ENCODE measurements at regions not wholly inside any gene's neighbourhood (a gene's known extent, or its start where the extent isn't known, plus 50 kb on each side); places are given as distances from the start of the nearest gene placed in this dataset.

DNA sequence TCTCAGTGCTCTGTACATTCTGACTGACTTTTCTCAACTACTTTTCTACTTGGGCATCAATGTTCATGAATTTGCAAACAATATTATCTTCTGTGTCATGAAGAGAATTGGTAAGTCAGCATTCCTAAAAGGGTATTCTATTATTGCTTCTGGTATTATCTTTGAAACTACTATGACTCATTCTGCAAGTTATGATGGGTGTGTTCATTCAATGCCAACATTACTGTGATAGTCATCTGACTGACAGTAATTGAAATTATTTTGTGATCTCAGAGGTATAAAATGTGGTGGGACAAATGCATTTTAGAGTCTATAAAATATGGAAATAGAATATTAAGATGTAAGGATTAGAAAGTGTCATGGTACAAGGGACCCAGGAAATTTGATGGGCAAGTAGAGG, 736.0 kb upstream of the CELF4 start:
- dilution Hi-C loops (cut with MboI; ENCODE audit: extremely low pct_ligation_motif_present, low sequenced_read_pairs) = no loop called here
- no peak overlapping the region for H2AFZ ChIP-seq (ENCODE audit: low read depth, low read length)
- no peak overlapping the region for H3K9ac ChIP-seq (replicated peaks; ENCODE audit: extremely low read depth, insufficient read depth, low read length)
- TF ChIP-seq JUN (IDR thresholded peaks at IDR 0.05; ENCODE audit: borderline replicate concordance, insufficient read depth, insufficient read length, low read depth) (no peak), POLR2A (IDR thresholded peaks at IDR 0.05; ENCODE audit: low read depth, low read length) (no peak), EZH2 (IDR thresholded peaks at IDR 0.05; ENCODE audit: borderline replicate concordance, low read depth, low read length, severe bottlenecking) (no peak), MAX (IDR thresholded peaks at IDR 0.05; ENCODE audit: insufficient read depth, insufficient read length) (no peak), POLR2AphosphoS5 (IDR thresholded peaks at IDR 0.05; ENCODE audit: insufficient read depth, low read depth, low read length) (no peak), GATA2 (IDR thresholded peaks at IDR 0.05; ENCODE audit: insufficient read depth, insufficient read length, low read depth, low read length) (no peak), FOS (IDR thresholded peaks at IDR 0.05; ENCODE audit: borderline replicate concordance, insufficient read depth, low read length) (no peak)
- H3K79me2 ChIP-seq (ENCODE audit: control insufficient read depth, insufficient read depth, low read length) = no peaks in the 10 kb centered on the region
- H3K4me3 ChIP-seq (replicated peaks in 1 of 3; ENCODE audit: insufficient read depth in 1 of 3, low read depth in 1 of 3, low read length in 3 of 3) = no peak overlapping the region
- H3K4me2 ChIP-seq (ENCODE audit: insufficient read depth, low read length) = no peak overlapping the region
- intact Hi-C loops (cut with micrococcal nuclease) = no loop called here
- BruUV-seq (replicated peaks) = no TSS peak
- ChIA-PET POLR2A (no interaction called here), CTCF (no interaction called here)
- H3K36me3 ChIP-seq (ENCODE audit: control insufficient read depth in 2 of 2, extremely low read depth in 1 of 2, insufficient read depth in 2 of 2, low read length in 2 of 2) = no peaks in the 10 kb centered on the region
- no peaks in the 10 kb centered on the region for H4K20me1 ChIP-seq (replicated peaks; ENCODE audit: control insufficient read depth, extremely low read depth, insufficient read depth, low read length)
- no peaks in the 10 kb centered on the region for H3K9me1 ChIP-seq (replicated peaks; ENCODE audit: control insufficient read depth, extremely low read depth, insufficient read depth, low read length)
- no peaks in the 10 kb centered on the region for H3K27me3 ChIP-seq (ENCODE audit: control insufficient read depth in 2 of 2, insufficient read depth in 2 of 2, low read length in 2 of 2)
- H3K9me3 ChIP-seq (replicated peaks; ENCODE audit: control insufficient read depth, insufficient read depth, low read length) = peaks cover 3% of the 10 kb centered on the region
- FAIRE-seq (no peak), DNase-seq (ENCODE audit: low read depth, low spot score) (no peak)
- no peak overlapping the region for H3K27ac ChIP-seq (ENCODE audit: insufficient read depth, low read depth, low read length)
- H3K4me1 ChIP-seq (ENCODE audit: control insufficient read depth, extremely low read depth, insufficient read depth, low read length) = no peaks in the 10 kb centered on the region

DNA sequence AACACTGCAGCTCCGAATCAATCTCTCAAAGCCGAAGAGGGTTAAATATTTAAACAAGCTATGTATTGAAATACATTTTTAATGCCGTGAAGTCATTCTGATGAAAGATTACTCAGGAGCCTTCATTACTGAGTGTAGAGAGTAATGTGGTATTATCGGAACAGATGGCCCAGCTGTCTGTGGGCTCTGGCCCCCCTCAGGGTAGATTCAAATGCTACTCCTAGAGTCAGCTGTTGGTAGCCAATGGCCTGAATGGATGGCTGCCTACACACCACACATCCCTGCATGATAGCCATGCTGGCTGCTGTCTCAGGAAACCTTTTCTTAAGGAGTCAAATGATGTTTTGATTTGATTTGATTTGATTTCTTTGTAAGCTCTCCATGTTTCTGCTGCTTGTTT, 732.3 kb upstream of the CELF4 start:
- H3K27ac ChIP-seq (ENCODE audit: insufficient read depth, low read depth, low read length) = no peak overlapping the region
- DNase-seq (ENCODE audit: low read depth, low spot score) (no peak), FAIRE-seq (no peak)
- H3K27me3 ChIP-seq (ENCODE audit: control insufficient read depth in 2 of 2, insufficient read depth in 2 of 2, low read length in 2 of 2) = no peaks in the 10 kb centered on the region
- H3K4me1 ChIP-seq (ENCODE audit: control insufficient read depth, extremely low read depth, insufficient read depth, low read length) = no peaks in the 10 kb centered on the region
- no peak overlapping the region for H3K4me2 ChIP-seq (ENCODE audit: insufficient read depth, low read length)
- H3K36me3 ChIP-seq (ENCODE audit: control insufficient read depth in 2 of 2, extremely low read depth in 1 of 2, insufficient read depth in 2 of 2, low read length in 2 of 2) = no peaks in the 10 kb centered on the region
- no peak overlapping the region for H2AFZ ChIP-seq (ENCODE audit: low read depth, low read length)
- BruUV-seq (replicated peaks) = no TSS peak
- H4K20me1 ChIP-seq (replicated peaks; ENCODE audit: control insufficient read depth, extremely low read depth, insufficient read depth, low read length) = no peaks in the 10 kb centered on the region
- intact Hi-C loops (cut with micrococcal nuclease) = no loop called here
- no peak overlapping the region for H3K9ac ChIP-seq (replicated peaks; ENCODE audit: extremely low read depth, insufficient read depth, low read length)
- dilution Hi-C loops (cut with MboI; ENCODE audit: extremely low pct_ligation_motif_present, low sequenced_read_pairs) = no loop called here
- no peaks in the 10 kb centered on the region for H3K9me1 ChIP-seq (replicated peaks; ENCODE audit: control insufficient read depth, extremely low read depth, insufficient read depth, low read length)
- POLR2A ChIA-PET = no interaction called here
- no peak for TF ChIP-seq EZH2 (IDR thresholded peaks at IDR 0.05; ENCODE audit: borderline replicate concordance, low read depth, low read length, severe bottlenecking)
- TF ChIP-seq POLR2AphosphoS5 (IDR thresholded peaks at IDR 0.05; ENCODE audit: insufficient read depth, low read depth, low read length) = no peak
- TF ChIP-seq, protein P1, sequence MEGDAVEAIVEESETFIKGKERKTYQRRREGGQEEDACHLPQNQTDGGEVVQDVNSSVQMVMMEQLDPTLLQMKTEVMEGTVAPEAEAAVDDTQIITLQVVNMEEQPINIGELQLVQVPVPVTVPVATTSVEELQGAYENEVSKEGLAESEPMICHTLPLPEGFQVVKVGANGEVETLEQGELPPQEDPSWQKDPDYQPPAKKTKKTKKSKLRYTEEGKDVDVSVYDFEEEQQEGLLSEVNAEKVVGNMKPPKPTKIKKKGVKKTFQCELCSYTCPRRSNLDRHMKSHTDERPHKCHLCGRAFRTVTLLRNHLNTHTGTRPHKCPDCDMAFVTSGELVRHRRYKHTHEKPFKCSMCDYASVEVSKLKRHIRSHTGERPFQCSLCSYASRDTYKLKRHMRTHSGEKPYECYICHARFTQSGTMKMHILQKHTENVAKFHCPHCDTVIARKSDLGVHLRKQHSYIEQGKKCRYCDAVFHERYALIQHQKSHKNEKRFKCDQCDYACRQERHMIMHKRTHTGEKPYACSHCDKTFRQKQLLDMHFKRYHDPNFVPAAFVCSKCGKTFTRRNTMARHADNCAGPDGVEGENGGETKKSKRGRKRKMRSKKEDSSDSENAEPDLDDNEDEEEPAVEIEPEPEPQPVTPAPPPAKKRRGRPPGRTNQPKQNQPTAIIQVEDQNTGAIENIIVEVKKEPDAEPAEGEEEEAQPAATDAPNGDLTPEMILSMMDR (IDR thresholded peaks at IDR 0.05; ENCODE audit: extremely low read depth in 1 of 2, insufficient read depth in 1 of 2, low read depth in 1 of 2, low read length in 2 of 2) = no peak
- TF ChIP-seq MAX (IDR thresholded peaks at IDR 0.05; ENCODE audit: insufficient read depth, insufficient read length) = no peak
- TF ChIP-seq GATA2 (IDR thresholded peaks at IDR 0.05; ENCODE audit: insufficient read depth, insufficient read length, low read depth, low read length) = no peak
- TF ChIP-seq POLR2A (IDR thresholded peaks at IDR 0.05; ENCODE audit: low read depth, low read length) = no peak
- no peak for TF ChIP-seq JUN (IDR thresholded peaks at IDR 0.05; ENCODE audit: borderline replicate concordance, insufficient read depth, insufficient read length, low read depth)
- TF ChIP-seq FOS (IDR thresholded peaks at IDR 0.05; ENCODE audit: borderline replicate concordance, insufficient read depth, low read length) = no peak
- no peak for TF ChIP-seq MYC (IDR thresholded peaks at IDR 0.05; ENCODE audit: low read depth, low read length)
- no peaks in the 10 kb centered on the region for H3K79me2 ChIP-seq (ENCODE audit: control insufficient read depth, insufficient read depth, low read length)
- peaks cover 2% of the 10 kb centered on the region for H3K9me3 ChIP-seq (replicated peaks; ENCODE audit: control insufficient read depth, insufficient read depth, low read length)
- CTCF ChIA-PET = no interaction called here
- H3K4me3 ChIP-seq (replicated peaks in 1 of 3; ENCODE audit: insufficient read depth in 1 of 3, low read depth in 1 of 3, low read length in 3 of 3) = no peak overlapping the region

Data from endothelial cell of umbilical vein (primary cell).